Mesenchymal stem cell (in vitro differentiated cells and primary cell): ENCODE measurements at regions not wholly inside any gene's neighbourhood (a gene's known extent, or its start where the extent isn't known, plus 50 kb on each side); places are given as distances from the start of the nearest gene placed in this dataset.
A peak's percentile ranks its signal among the peaks of the same experiment; 100 is the strongest.

Experiments used
- DNase-seq: peaks from one replicate; pipeline ENCODE4 v3.0.0-alpha.2; 2013
- H2AFZ ChIP-seq: one replicate; pipeline ENCODE4 v1.6.1; 2013; ENCODE audit warnings: low read depth, mild to moderate bottlenecking, control low read depth, inconsistent platforms, low read length, moderate library complexity
- H2AK5ac ChIP-seq: 2 replicates; pipeline ENCODE4 v1.6.1; 2013; ENCODE audit warnings: low read length, moderate library complexity, mild to moderate bottlenecking, inconsistent platforms; ENCODE audit not compliant: severe bottlenecking
- H2BK120ac ChIP-seq: one replicate; pipeline ENCODE4 v1.6.1; 2013; ENCODE audit warnings: low read depth, mild to moderate bottlenecking, inconsistent platforms, low read length, moderate library complexity
- H2BK12ac ChIP-seq, 2 experiments: one replicate each; pipeline ENCODE4 v1.6.1; 2013; ENCODE audit warnings: inconsistent platforms in 2 of 2, low read length in 2 of 2, mild to moderate bottlenecking in 2 of 2, moderate library complexity in 2 of 2, control low read depth in 1 of 2
- H2BK15ac ChIP-seq: one replicate; pipeline ENCODE4 v1.6.1; 2013; ENCODE audit warnings: mild to moderate bottlenecking, low read depth, inconsistent platforms; ENCODE audit not compliant: poor library complexity, severe bottlenecking
- H2BK5ac ChIP-seq: 2 replicates; pipeline ENCODE4 v1.6.1; 2013; ENCODE audit warnings: low read depth, mild to moderate bottlenecking, low read length, control low read depth, inconsistent platforms; ENCODE audit not compliant: poor library complexity, severe bottlenecking
- H3K14ac ChIP-seq, 2 experiments: one replicate each; pipeline ENCODE4 v1.6.1; 2013; ENCODE audit warnings: inconsistent platforms in 2 of 2, low read length in 2 of 2, control low read depth in 1 of 2, mild to moderate bottlenecking in 1 of 2, moderate library complexity in 1 of 2
- H3K18ac ChIP-seq, 2 experiments: one replicate each; pipeline ENCODE4 v1.6.1; 2013; ENCODE audit warnings: inconsistent platforms in 2 of 2, low read length in 2 of 2, control low read depth in 1 of 2, low read depth in 1 of 2, mild to moderate bottlenecking in 1 of 2
- H3K23ac ChIP-seq, 2 experiments: one replicate each; pipeline ENCODE4 v1.6.1; 2013; ENCODE audit warnings: inconsistent platforms in 2 of 2, low read length in 2 of 2, mild to moderate bottlenecking in 2 of 2, moderate library complexity in 2 of 2, control low read depth in 1 of 2
- H3K27ac ChIP-seq: 2 replicates; pipeline ENCODE4 v1.5.1; 2013; ENCODE audit warnings: mild to moderate bottlenecking, moderate library complexity, low read length, control low read depth, inconsistent platforms; ENCODE audit not compliant: poor library complexity, severe bottlenecking
- H3K27me3 ChIP-seq, 2 experiments: 2 replicates each; pipeline versions ENCODE4 v1.6.1 to v1.7.0; 2013; ENCODE audit warnings: low read length in 2 of 2, mild to moderate bottlenecking in 2 of 2, moderate library complexity in 2 of 2, control low read depth in 1 of 2, inconsistent platforms in 1 of 2; ENCODE audit not compliant: control insufficient read depth in 1 of 2, insufficient read depth in 1 of 2
- H3K36me3 ChIP-seq, 2 experiments: 2 replicates each; pipeline versions ENCODE4 v1.6.1 to v1.7.0; 2013; ENCODE audit warnings: low read length in 2 of 2, control low read depth in 1 of 2, inconsistent platforms in 1 of 2, low read depth in 1 of 2, mild to moderate bottlenecking in 1 of 2; ENCODE audit not compliant: insufficient read depth in 2 of 2, control insufficient read depth in 1 of 2
- H3K4ac ChIP-seq, 2 experiments: one replicate each; pipeline ENCODE4 v1.6.1; 2013; ENCODE audit warnings: inconsistent platforms in 2 of 2, low read length in 2 of 2, mild to moderate bottlenecking in 2 of 2, moderate library complexity in 2 of 2, control low read depth in 1 of 2, low read depth in 1 of 2
- H3K4me1 ChIP-seq: 2 replicates; pipeline ENCODE4 v1.6.1; 2013; ENCODE audit warnings: low read depth, low read length, control low read depth; ENCODE audit not compliant: control insufficient read depth, insufficient read depth
- H3K4me2 ChIP-seq: 2 replicates; pipeline ENCODE4 v1.6.1; 2013; ENCODE audit warnings: low read length, mild to moderate bottlenecking, inconsistent platforms; ENCODE audit not compliant: poor library complexity, severe bottlenecking
- H3K4me3 ChIP-seq, 2 experiments: 2 replicates each; pipeline versions ENCODE4 v1.5.1 to v1.7.0; 2013; ENCODE audit warnings: low read length in 2 of 2, mild to moderate bottlenecking in 2 of 2, control low read depth in 1 of 2, low read depth in 1 of 2; ENCODE audit not compliant: insufficient read depth in 1 of 2
- H3K79me1 ChIP-seq: replicated peaks from 2 replicates; pipeline ENCODE4 v1.6.1; 2013; ENCODE audit warnings: mild to moderate bottlenecking, control low read depth, low read length, inconsistent platforms; ENCODE audit not compliant: poor library complexity, severe bottlenecking
- H3K9ac ChIP-seq: 2 replicates; pipeline ENCODE4 v1.7.0; 2013; ENCODE audit warnings: mild to moderate bottlenecking, low read length, moderate library complexity
- H3K9me3 ChIP-seq: 2 replicates; pipeline ENCODE4 v1.7.0; 2013; ENCODE audit warnings: mild to moderate bottlenecking, low read length; ENCODE audit not compliant: control insufficient read depth
- H4K8ac ChIP-seq: one replicate; pipeline ENCODE4 v1.6.1; 2013; ENCODE audit warnings: inconsistent platforms, mild to moderate bottlenecking, low read length, moderate library complexity
- H4K91ac ChIP-seq: one replicate; pipeline ENCODE4 v1.6.1; 2013; ENCODE audit warnings: mild to moderate bottlenecking, low read length, inconsistent platforms
- WGBS: methylation state at CpG from one replicate; pipeline ENCODE4 v1.1.7; 2013; ENCODE audit warnings: mixed read lengths; 5-methylcytosine and 5-hydroxymethylcytosine counted together

DNA sequence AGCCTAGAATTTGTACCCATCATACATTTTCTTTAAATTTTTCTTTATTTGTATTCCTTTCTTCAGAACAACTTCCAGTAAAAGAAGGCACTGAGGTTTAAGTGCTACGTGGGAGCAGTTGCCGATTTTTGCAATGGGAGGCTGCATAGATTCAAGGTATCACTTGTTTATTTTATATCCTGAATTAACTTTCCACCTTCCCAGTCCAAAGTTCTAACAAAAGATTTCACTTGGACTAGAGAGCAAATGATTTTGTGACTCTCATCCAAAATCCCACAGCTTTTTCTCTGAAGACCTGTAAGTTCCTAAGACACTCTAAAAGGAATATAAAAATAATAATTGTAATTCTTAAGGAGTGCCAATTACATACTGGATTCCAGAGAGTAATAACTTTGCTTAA lies 139.1 kb upstream of the SPRY4 start:
- H2BK120ac ChIP-seq: no peak overlapping the region
- H3K18ac ChIP-seq: no peak overlapping the region
- H3K27me3 ChIP-seq: peaks cover 0 to 5% of the 10 kb centered on the region in 2 experiments
- no peaks in the 10 kb centered on the region for H3K4me1 ChIP-seq
- WGBS: 86% methylated on average over 2 of the region's 2 CpGs
- DNase-seq: no peak
- H3K4ac ChIP-seq: no peak overlapping the region
- no peaks in the 10 kb centered on the region for H3K36me3 ChIP-seq
- H3K4me2 ChIP-seq: no peak overlapping the region
- H3K9me3 ChIP-seq: no peaks in the 10 kb centered on the region
- H2BK12ac ChIP-seq: no peak overlapping the region
- no peak overlapping the region for H3K23ac ChIP-seq
- H2BK15ac ChIP-seq: no peak overlapping the region
- H3K4me3 ChIP-seq: no peak overlapping the region
- no peak overlapping the region for H2BK5ac ChIP-seq
- no peak overlapping the region for H3K9ac ChIP-seq
- H2AFZ ChIP-seq: no peak overlapping the region
- no peak overlapping the region for H3K27ac ChIP-seq
- no peak overlapping the region for H4K8ac ChIP-seq
- H4K91ac ChIP-seq: no peak overlapping the region
- no peak overlapping the region for H3K14ac ChIP-seq
- no peak overlapping the region for H2AK5ac ChIP-seq
- no peaks in the 10 kb centered on the region for H3K79me1 ChIP-seq

DNA sequence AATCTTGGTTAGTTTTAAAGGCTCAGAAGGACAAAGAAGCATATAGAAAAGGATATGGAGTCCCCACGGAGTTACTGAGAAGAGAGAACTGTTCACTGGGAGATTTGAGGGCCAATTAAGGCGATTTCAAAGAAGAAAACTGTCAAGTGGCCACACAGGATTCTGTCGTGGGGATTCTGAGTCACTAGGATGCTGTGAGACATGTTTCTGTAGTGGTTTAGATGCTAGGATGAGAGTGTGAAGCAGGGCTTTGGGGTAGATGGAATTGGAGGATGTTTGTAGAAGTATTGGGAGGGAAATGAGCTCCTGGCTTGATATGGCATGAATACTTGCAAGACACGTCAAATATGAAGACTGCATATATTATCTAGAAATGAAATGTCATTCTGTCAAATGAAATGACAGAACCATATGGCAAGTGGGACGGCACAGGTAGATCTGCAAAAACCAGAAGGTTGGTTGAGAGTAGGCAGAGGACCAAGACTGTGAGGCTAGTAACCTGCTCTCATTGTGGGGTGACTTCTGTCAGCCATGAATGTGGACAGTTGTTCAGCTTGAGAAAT lies 136.3 kb upstream of the SPRY4 start:
- no peak overlapping the region for H3K4ac ChIP-seq
- 78% methylated on average over 5 of the region's 5 CpGs for WGBS

DNA sequence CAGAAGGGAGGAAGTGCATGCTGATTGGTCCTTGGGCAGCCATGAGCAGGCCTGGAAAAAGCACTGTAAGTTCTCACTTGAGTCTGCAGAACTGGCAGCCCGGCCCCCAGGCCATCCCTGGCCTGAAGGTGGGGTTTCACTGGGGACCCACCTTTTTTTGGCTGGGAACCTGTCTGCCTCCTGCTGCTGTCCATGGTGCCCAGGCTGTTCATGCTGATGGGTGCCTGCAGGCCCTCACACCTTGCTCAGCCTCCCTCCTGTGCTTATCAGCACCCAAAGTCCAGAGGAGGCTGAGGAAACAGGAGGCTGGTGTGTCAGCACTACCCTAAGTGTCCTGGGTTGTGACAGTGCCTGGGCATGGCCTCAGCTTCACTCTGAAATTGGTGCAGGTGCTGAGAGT lies 134.4 kb upstream of the SPRY4 start:
- WGBS: 56% methylated on average over 1 of the region's 1 CpG

More for the DNA sequence above, 136.3 kb upstream of the SPRY4 start:
- Histone ChIP-seq H3K36me3 (no peaks in the 10 kb centered on the region), H3K9me3 (peaks cover 5% of the 10 kb centered on the region), H3K4me3 (no peak overlapping the region), H3K23ac (no peak overlapping the region), H3K4me1 (no peaks in the 10 kb centered on the region), H2AFZ (no peak overlapping the region), H4K8ac (no peak overlapping the region), H2BK12ac (no peak overlapping the region), H2BK120ac (peak overlapping the region; percentile 19), H3K4me2 (no peak overlapping the region), H4K91ac (no peak overlapping the region), H3K27me3 (peaks cover 0 to 5% of the 10 kb centered on the region in 2 experiments), H2BK5ac (no peak overlapping the region), H3K9ac (no peak overlapping the region), H2AK5ac (no peak overlapping the region), H3K18ac (no peak overlapping the region), H3K14ac (no peak overlapping the region), H3K79me1 (no peaks in the 10 kb centered on the region), H3K27ac (no peak overlapping the region), H2BK15ac (no peak overlapping the region)
- no peak for DNase-seq

DNA sequence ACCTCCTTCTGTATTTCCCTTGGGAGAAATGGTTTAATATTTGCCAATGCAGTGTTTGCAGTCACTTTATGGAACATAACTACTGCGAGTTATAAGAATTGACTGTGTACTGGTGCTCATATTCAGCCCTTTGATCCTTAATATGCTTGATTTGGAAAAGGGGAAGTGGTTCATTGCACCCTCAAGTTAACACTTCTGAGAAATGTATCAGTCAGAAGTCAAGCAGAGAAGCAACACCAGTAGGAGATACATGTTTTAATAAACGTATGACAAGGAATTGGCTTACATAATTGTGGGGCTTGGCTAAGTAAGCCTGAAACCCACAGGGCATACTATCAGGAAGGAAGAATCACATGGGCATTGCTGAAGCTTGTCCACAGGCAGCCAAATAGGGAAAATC lies 131.0 kb upstream of the SPRY4 start:
- Histone ChIP-seq H3K14ac (no peak overlapping the region), H3K9me3 (peaks cover 22% of the 10 kb centered on the region), H2BK120ac (no peak overlapping the region), H4K8ac (no peak overlapping the region), H3K4me2 (no peak overlapping the region), H2BK15ac (no peak overlapping the region), H3K4me3 (no peak overlapping the region), H4K91ac (no peak overlapping the region), H3K27me3 (peaks cover 0 to 5% of the 10 kb centered on the region in 2 experiments), H3K9ac (no peak overlapping the region), H2BK12ac (no peak overlapping the region), H3K23ac (no peak overlapping the region), H2BK5ac (no peak overlapping the region), H3K4ac (no peak overlapping the region), H3K4me1 (no peaks in the 10 kb centered on the region), H2AFZ (no peak overlapping the region), H3K36me3 (no peaks in the 10 kb centered on the region), H2AK5ac (no peak overlapping the region), H3K79me1 (no peaks in the 10 kb centered on the region), H3K27ac (no peak overlapping the region), H3K18ac (no peak overlapping the region)
- DNase-seq: no peak
- 98% methylated on average over 2 of the region's 2 CpGs for WGBS

More for the DNA sequence above, 134.4 kb upstream of the SPRY4 start:
- Histone ChIP-seq H4K8ac (no peak overlapping the region), H2BK12ac (no peak overlapping the region), H3K36me3 (no peaks in the 10 kb centered on the region), H3K4me3 (no peak overlapping the region), H3K27ac (no peak overlapping the region), H2BK5ac (no peak overlapping the region), H2AFZ (no peak overlapping the region), H3K4ac (no peak overlapping the region), H3K18ac (no peak overlapping the region), H3K9me3 (peaks cover 10% of the 10 kb centered on the region), H3K9ac (no peak overlapping the region), H3K14ac (no peak overlapping the region), H2AK5ac (no peak overlapping the region), H2BK120ac (no peak overlapping the region), H4K91ac (no peak overlapping the region), H3K4me1 (no peaks in the 10 kb centered on the region), H3K27me3 (peaks cover 0 to 5% of the 10 kb centered on the region in 2 experiments), H3K4me2 (no peak overlapping the region), H3K79me1 (no peaks in the 10 kb centered on the region), H3K23ac (no peak overlapping the region), H2BK15ac (no peak overlapping the region)
- DNase-seq: no peak
